ENCODE measurements at regions not wholly inside any gene's neighbourhood (a gene's known extent, or its start where the extent isn't known, plus 50 kb on each side); places are given as distances from the start of the nearest gene placed in this dataset.
A peak's percentile ranks its signal among the peaks of the same experiment; 100 is the strongest.

DNA sequence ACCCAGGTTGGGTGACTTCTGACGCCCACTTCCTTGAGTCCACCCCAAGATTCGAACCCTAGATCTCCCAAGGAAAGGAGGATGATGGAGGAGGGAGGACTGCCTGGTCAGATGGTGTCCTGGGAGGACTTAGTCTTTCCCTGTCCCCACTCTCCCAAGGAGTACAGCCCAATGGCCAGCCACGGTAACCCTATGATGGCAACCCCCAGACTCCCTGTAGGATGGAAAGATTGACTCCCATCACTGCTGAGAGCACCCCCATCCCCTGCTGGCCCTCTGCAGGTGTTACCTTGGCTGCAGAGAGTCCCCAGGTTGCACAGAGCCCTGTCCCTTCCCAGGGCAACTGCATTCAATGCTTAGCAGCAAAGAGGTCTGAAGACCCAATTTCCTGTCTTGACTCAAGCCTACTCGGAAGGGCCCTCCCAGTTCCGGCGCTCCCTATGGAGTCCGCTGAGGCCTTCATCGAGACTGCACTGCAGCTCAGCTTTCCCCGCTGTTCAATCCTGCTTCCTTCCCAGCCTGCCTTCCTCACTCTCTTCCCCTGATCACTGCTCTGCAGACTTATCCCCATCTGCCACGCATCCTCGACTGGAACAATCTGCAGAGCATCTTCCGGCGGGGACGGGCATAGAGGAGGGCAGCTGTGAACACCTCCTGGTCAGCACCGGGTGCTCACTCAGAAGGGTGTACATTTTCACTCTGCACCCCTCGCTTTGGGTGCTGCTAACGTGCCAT, 50.8 kb upstream of the OCM2 start:
- DNase-seq = no peak

DNA sequence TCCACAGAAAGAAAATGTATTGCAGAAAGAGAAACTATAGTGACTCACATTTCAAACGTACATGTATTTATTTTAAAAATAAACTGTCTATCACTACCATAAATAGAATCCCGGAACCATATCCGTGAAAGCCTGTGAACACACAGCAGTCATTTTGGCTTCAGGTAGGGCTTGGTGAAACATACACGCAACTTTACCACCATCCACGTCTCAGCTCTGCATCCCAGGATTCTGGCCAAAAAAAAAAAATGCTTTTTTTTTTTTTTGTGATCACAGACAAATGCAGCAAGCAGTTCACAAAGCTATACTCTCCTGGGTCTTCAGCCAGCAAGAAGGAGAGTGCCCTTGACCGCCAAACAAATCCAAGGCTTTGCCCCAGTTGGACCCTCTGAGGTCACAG, 56.8 kb upstream of the OCM2 start:
- no peak for DNase-seq

DNA sequence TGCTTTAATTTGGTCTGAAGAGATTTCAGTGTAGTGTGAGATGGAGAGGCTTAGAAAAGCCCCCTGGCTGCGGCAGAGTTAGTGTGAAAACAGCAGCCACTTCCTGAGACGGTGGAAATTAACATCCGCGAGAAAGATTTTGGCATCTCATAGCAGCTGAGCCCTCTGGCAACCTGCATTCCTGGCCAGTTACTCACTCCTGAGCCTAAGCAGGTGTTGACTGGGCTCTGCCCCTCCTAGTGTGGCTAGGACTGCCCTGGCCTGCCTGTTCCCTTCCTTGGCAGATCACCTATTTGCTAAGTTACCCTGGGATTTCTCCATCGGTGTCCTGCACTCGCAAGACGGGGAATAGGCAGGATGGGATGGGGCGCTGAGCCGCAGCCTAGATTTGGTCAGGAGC, 57.6 kb upstream of the LMTK2 start:
- DNase-seq = no peak

- peak; percentile 36 for DNase-seq
These were observed 55.4 kb upstream of the LMTK2 start for GRCh38 chr7:98051118-98051744.

- no peak for DNase-seq
These were observed 52.1 kb upstream of the LMTK2 start for GRCh38 chr7:98054585-98054984.

- no peak for DNase-seq
These were observed 50.1 kb upstream of the LMTK2 start for GRCh38 chr7:98056580-98056979.

Measured in CD4-positive, alpha-beta T cell treated with Interferon gamma for 1 hour (primary cell).